HG03571 (cell line): ENCODE measurements at regions not wholly inside any gene's neighbourhood (a gene's known extent, or its start where the extent isn't known, plus 50 kb on each side); places are given as distances from the start of the nearest gene placed in this dataset.

Source experiments
- ATAC-seq: cut with Tn5 transposase; IDR thresholded peaks from one replicate; pipeline ENCODE4 v1.9.1; 2021; ENCODE audit not compliant: unreplicated experiment

DNA sequence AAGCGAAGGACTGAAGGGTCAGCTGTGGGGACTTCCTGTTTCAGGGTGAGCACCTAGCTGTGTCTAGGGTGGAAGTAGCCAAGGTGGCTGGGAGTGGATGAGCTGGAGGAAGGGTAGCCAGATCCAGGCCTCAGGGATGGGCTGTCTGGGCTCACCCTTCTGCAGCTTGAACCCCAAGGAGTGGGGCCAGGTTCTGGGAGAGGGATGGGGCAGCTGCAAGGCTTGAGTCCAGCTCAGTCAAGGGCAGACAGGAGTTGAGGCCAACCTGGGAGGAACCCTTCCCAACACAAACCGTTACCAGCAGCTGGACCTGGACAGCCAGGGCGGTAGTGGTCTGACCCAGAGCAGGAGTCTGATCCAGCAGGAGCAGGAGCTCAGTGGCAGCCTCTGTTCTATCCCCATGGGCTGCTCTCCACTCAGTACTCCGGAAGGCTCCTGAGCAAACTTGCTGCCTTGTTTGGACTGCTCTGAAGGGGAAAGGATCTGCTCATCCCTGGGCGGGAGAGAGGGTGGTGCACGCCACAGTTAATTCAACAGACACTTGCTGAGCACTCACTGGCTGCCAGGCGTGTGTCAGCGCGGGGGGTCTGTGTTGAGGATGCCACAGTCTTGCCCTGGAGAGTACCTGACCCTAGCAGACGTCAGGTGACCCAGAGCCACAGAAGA lies 53.8 kb upstream of the THY1 start:
- no peak for ATAC-seq

DNA sequence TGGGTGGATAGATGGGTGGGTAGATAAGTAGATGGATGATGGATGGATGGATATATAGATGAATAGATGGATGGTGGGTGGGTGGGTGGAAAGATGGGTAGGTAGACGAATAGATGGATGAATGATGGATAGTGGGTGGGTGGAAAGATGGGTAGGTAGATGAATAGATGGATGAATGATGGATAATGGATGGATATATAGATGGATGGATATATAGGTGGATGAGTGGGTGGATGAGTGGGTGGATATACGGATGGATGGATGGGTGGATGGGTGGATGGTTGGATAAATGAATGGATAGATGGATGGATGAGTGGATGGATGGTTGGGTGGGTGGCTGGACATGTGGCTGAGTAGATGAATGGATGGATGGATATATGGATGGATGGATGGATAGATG lies 53.1 kb upstream of the THY1 start:
- no peak for ATAC-seq

DNA sequence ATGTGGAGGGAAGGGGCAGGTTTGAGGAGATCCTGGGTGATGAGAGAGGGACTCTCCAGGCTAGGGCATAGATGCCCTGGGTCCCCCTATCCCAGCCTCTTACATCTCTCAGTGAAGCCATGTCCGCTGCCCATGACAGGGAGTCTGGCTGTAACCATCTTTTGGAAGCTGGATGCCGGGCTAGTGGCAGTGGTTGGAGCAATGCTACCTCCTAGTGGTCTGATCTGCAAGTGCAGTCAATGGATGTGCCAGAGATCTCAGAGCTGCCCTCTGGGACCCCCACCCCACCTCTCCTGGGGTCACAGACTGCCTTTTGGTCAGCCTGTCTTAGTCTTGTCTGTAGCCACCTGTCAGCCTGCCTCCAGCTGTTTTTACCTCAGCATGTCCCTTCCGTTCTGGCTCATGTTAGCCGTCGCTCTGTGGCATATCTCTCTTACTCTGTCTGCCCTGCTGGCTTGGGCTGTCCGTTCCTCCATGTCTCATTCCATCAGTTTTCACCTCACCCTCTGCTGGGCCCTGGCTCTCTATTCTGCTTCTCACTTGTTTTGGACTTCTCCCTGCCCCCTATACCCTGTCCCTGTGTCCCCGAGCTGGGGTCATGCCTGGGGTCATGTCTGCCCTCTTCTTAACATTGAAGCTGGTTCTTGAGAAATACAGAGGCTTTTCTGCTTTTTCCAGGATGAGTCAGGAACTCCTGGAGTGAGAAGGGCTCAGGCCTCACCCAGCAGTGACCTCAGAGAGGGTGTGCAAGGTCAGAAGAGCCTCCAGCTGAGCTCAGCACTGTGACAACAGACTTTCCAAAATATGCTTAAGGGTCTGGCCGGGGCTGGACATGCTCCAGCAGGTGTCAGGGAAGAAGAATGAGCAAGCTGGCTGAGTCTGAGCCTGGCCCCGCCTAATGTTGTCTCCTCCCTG lies 52.0 kb upstream of the THY1 start:
- no peak for ATAC-seq

DNA sequence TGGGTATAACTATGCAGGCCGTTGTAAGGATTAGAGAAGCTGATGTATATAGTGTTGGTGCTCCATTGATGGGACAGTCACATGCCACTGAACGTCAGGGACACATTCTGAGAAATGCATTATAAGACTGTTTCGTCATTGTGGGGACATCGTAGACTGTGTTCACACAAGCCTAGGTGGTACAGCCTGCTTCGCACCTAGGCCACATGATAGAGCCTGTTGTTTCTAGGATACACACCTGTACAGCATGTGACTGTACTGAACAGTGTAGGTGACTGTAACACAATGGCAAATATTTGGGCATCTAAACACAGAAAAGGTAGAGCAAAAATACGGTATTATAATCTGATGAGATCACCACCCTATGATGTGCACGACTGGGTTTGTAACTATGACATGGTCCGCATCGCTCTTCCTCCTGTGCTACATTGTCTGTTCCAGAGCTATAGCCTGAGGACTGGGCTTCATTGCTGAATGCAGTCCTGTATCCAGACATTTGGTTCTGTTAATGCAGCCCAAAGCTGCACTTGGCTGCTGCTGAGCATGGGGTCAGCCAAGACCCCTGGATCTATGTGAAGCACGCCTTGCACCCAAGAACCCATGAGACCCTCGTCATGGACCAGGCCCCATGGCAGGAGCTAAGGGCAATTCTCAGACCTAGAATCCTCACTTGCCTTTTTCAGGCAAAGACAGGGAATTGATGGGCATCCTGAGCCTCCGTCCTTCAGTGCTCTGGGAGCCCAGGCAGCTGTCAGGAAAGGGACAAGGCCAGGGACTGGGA lies 51.1 kb upstream of the THY1 start:
- no peak for ATAC-seq

DNA sequence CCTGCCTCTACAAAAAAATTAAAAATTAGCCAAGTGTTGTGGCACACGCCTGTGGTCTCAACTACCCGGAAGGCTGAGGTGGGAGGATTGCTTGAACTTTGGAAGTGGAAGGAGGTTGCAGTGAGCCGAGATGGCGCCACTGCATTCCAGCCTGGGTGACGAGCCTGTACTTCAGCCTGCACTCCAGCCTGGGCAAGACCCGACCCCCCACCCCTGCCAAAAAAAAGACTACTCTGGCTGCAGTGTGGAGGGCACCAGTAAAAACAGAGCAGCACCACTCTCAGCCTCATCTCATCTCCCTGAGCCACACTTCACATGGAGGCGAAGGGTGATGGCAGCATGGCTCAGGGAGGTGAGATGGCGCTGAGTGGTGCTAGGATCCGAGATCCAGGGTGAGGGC lies 50.3 kb upstream of the THY1 start:
- ATAC-seq, result no peak

DNA sequence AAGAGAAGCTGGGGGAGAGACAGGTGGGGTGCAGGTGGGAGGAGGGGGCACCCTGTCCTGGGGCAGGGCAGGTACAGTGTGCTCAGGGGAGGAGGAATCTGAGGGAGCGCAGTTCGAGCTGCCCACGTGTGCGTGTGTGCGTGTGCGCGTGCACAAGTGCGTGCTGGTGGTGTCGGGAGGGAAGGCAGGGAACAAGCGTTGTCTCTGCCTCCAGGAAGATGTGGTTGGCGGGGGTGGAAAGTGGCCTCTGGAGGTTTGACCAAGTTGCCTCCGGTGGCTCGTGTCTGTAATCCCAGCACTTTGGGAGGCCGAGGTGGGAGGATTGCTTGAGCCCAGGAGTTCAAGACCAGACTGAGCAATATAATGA lies 49.9 kb upstream of the THY1 start:
- no peak for ATAC-seq
